Neural cell (in vitro differentiated cells): ENCODE measurements at regions not wholly inside any gene's neighbourhood (a gene's known extent, or its start where the extent isn't known, plus 50 kb on each side); places are given as distances from the start of the nearest gene placed in this dataset.

Experiments
- H2AFZ ChIP-seq: fragments of 200-600, 300-800 bp; sonication (generic), shearing (Covaris generic); 2 replicates; pipeline ENCODE4 v1.6.0; 2014; ENCODE audit warnings: low read depth, mild to moderate bottlenecking, antibody characterized with exemption, low read length, moderate library complexity
- H3F3A ChIP-seq: fragments of 200-600 bp; shearing (Covaris generic); 2 replicates; pipeline ENCODE4 v1.6.1; 2016; ENCODE audit warnings: mild to moderate bottlenecking, moderate library complexity, mixed read lengths, antibody characterized with exemption, low read length; ENCODE audit not compliant: insufficient read depth, poor library complexity, severe bottlenecking
- H3K27ac ChIP-seq: fragments of 200-600, 300-800 bp; sonication (generic), shearing (Covaris generic); 2 replicates; pipeline ENCODE4 v1.5.1; 2014; ENCODE audit warnings: mild to moderate bottlenecking, low read length, moderate library complexity
- H3K27me3 ChIP-seq: fragments of 300-800, 200-600 bp; sonication (generic), shearing (Covaris generic); 2 replicates; pipeline ENCODE4 v1.6.0; 2014; ENCODE audit warnings: mild to moderate bottlenecking, low read depth, low read length, moderate library complexity; ENCODE audit not compliant: insufficient read depth
- H3K36me3 ChIP-seq: fragments of 300-800, 200-600 bp; sonication (generic), shearing (Covaris generic); 2 replicates; pipeline ENCODE4 v1.5.1; 2014; ENCODE audit warnings: mild to moderate bottlenecking, antibody characterized with exemption, low read length, moderate library complexity; ENCODE audit not compliant: insufficient read depth
- H3K4me2 ChIP-seq: fragments of 300-800, 200-600 bp; sonication (generic), shearing (Covaris generic); 2 replicates; pipeline ENCODE4 v1.6.0; 2014; ENCODE audit warnings: mild to moderate bottlenecking, low read length
- H3K4me3 ChIP-seq: fragments of 300-800, 200-600 bp; sonication (generic), shearing (Covaris generic); 2 replicates; pipeline ENCODE4 v1.5.1; 2014; ENCODE audit warnings: mild to moderate bottlenecking, low read length, moderate library complexity
- H3K79me2 ChIP-seq: fragments of 200-600 bp; shearing (Covaris generic); replicated peaks from 2 replicates; pipeline ENCODE4 v1.6.0; 2014; ENCODE audit warnings: mild to moderate bottlenecking, low read length, moderate library complexity; ENCODE audit not compliant: insufficient read depth
- H3K9ac ChIP-seq: fragments of 300-800, 200-600 bp; sonication (generic), shearing (Covaris generic); 2 replicates; pipeline ENCODE4 v1.6.1; 2016; ENCODE audit warnings: mild to moderate bottlenecking, low read length, mixed read lengths
- H3K9me2 ChIP-seq: fragments of 200-600 bp; shearing (Covaris generic); 2 replicates; pipeline ENCODE4 v1.6.1; 2016; ENCODE audit warnings: mild to moderate bottlenecking, low read length, mixed read lengths; ENCODE audit not compliant: insufficient read depth
- H3K9me3 ChIP-seq: fragments of 200-600, 300-800 bp; sonication (generic), shearing (Covaris generic); 2 replicates; pipeline ENCODE4 v1.6.1; 2016; ENCODE audit warnings: mild to moderate bottlenecking, mixed run types, low read length, moderate library complexity, mixed read lengths
- H4K20me1 ChIP-seq: fragments of 200-600 bp; shearing (Covaris generic); 2 replicates; pipeline ENCODE4 v1.6.1; 2016; ENCODE audit warnings: mild to moderate bottlenecking, mixed run types; ENCODE audit not compliant: insufficient read depth
- EP300 ChIP-seq: fragments of 450-650 bp; conservative IDR thresholded peaks from 2 replicates; pipeline ENCODE4 v1.6.1; 2014; ENCODE audit warnings: antibody characterized with exemption, mild to moderate bottlenecking, moderate library complexity; ENCODE audit not compliant: poor library complexity, severe bottlenecking
- EZH2 ChIP-seq: fragments of 200-600, 300-800 bp; shearing (Covaris generic), sonication (generic); IDR thresholded peaks from 2 replicates; pipeline ENCODE4 v1.6.1; 2014; ENCODE audit warnings: antibody characterized with exemption, low read length, borderline replicate concordance, mild to moderate bottlenecking; ENCODE audit not compliant: insufficient read depth, poor library complexity, severe bottlenecking
- MXI1 ChIP-seq: fragments of 450-650 bp; conservative IDR thresholded peaks from 2 replicates; pipeline ENCODE4 v1.6.1; 2014; ENCODE audit warnings: antibody characterized with exemption, mild to moderate bottlenecking; ENCODE audit not compliant: poor library complexity, severe bottlenecking
- POLR2AphosphoS5 ChIP-seq: IDR thresholded peaks from 2 replicates; pipeline ENCODE4 v1.6.1; 2012
- RAD21 ChIP-seq: fragments of 450-650 bp; conservative IDR thresholded peaks from 2 replicates; pipeline ENCODE4 v1.6.1; 2014; ENCODE audit warnings: antibody characterized with exemption, mild to moderate bottlenecking, moderate library complexity
- REST ChIP-seq: IDR thresholded peaks from 2 replicates; pipeline ENCODE4 v1.6.1; 2012; ENCODE audit warnings: borderline replicate concordance
- SMC3 ChIP-seq: fragments of 450-650 bp; conservative IDR thresholded peaks from 2 replicates; pipeline ENCODE4 v1.6.1; 2014; ENCODE audit warnings: antibody characterized with exemption, mild to moderate bottlenecking, moderate library complexity; ENCODE audit not compliant: poor library complexity
- TAF1 ChIP-seq: IDR thresholded peaks from 2 replicates; pipeline ENCODE4 v1.6.1; 2012; ENCODE audit warnings: low read depth
- TF ChIP-seq, protein P1 (sequence below): fragments of 450-650 bp; IDR thresholded peaks from 2 replicates; pipeline ENCODE4 v1.5.1; 2014; ENCODE audit warnings: antibody characterized with exemption, mild to moderate bottlenecking, moderate library complexity; ENCODE audit not compliant: poor library complexity, severe bottlenecking

DNA sequence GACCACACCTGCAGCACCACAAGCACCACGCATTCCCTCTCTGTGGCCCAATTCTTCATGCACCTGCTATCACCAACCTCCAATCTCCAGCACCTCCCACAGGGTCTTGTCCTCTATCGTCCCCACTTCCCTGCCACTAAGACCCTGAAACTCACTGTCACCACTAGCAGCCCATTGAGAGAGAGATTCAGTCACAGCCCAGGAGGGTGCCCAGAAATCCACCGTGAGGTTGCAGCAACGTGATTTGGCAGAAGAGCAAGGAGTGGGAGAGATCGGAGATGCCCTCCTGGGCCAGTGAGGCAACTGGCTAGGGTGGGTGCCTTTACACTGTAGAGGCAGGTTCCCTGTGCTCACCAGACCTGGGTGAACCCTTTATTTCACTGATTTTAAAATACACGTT is 90.1 kb downstream of the ANKRD60 start:
- H3K36me3 ChIP-seq = no peaks in the 10 kb centered on the region
- no peak overlapping the region for H3K9ac ChIP-seq
- H3K4me3 ChIP-seq = no peak overlapping the region
- H2AFZ ChIP-seq = no peak overlapping the region
- H3K27ac ChIP-seq = no peak overlapping the region
- no peaks in the 10 kb centered on the region for H3F3A ChIP-seq
- H3K27me3 ChIP-seq = no peaks in the 10 kb centered on the region
- H3K9me2 ChIP-seq = no peaks in the 10 kb centered on the region
- no peak overlapping the region for H3K4me2 ChIP-seq
- no peaks in the 10 kb centered on the region for H4K20me1 ChIP-seq
- no peaks in the 10 kb centered on the region for H3K79me2 ChIP-seq
- TF ChIP-seq EZH2 (no peak), REST (no peak), RAD21 (no peak), EP300 (no peak), MXI1 (no peak), TAF1 (no peak), POLR2AphosphoS5 (no peak), SMC3 (no peak)
- TF ChIP-seq, protein P1, sequence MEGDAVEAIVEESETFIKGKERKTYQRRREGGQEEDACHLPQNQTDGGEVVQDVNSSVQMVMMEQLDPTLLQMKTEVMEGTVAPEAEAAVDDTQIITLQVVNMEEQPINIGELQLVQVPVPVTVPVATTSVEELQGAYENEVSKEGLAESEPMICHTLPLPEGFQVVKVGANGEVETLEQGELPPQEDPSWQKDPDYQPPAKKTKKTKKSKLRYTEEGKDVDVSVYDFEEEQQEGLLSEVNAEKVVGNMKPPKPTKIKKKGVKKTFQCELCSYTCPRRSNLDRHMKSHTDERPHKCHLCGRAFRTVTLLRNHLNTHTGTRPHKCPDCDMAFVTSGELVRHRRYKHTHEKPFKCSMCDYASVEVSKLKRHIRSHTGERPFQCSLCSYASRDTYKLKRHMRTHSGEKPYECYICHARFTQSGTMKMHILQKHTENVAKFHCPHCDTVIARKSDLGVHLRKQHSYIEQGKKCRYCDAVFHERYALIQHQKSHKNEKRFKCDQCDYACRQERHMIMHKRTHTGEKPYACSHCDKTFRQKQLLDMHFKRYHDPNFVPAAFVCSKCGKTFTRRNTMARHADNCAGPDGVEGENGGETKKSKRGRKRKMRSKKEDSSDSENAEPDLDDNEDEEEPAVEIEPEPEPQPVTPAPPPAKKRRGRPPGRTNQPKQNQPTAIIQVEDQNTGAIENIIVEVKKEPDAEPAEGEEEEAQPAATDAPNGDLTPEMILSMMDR = no peak
- H3K9me3 ChIP-seq = no peaks in the 10 kb centered on the region

GRCh38 chr20:58137651-58138265 is 90.7 kb downstream of the ANKRD60 start:
- Histone ChIP-seq H3K9me2 (no peaks in the 10 kb centered on the region), H3K27me3 (no peaks in the 10 kb centered on the region), H4K20me1 (no peaks in the 10 kb centered on the region), H3K36me3 (no peaks in the 10 kb centered on the region), H3K9ac (no peak overlapping the region), H2AFZ (no peak overlapping the region), H3K79me2 (no peaks in the 10 kb centered on the region), H3K9me3 (no peaks in the 10 kb centered on the region), H3F3A (no peaks in the 10 kb centered on the region), H3K27ac (no peak overlapping the region), H3K4me3 (no peak overlapping the region), H3K4me2 (no peak overlapping the region)
- TF ChIP-seq REST (no peak), POLR2AphosphoS5 (no peak), RAD21 (no peak), EZH2 (no peak), MXI1 (no peak), SMC3 (no peak), EP300 (no peak), TAF1 (no peak)
- TF ChIP-seq, protein P1 = no peak
